ENCODE measurements at regions not wholly inside any gene's neighbourhood (a gene's known extent, or its start where the extent isn't known, plus 50 kb on each side); places are given as distances from the start of the nearest gene placed in this dataset.
"Not testable (repeated sequence)": the region's sequence is repeated elsewhere in the genome, so short reads cannot be mapped to it uniquely, and the experiment has no call there.

DNA sequence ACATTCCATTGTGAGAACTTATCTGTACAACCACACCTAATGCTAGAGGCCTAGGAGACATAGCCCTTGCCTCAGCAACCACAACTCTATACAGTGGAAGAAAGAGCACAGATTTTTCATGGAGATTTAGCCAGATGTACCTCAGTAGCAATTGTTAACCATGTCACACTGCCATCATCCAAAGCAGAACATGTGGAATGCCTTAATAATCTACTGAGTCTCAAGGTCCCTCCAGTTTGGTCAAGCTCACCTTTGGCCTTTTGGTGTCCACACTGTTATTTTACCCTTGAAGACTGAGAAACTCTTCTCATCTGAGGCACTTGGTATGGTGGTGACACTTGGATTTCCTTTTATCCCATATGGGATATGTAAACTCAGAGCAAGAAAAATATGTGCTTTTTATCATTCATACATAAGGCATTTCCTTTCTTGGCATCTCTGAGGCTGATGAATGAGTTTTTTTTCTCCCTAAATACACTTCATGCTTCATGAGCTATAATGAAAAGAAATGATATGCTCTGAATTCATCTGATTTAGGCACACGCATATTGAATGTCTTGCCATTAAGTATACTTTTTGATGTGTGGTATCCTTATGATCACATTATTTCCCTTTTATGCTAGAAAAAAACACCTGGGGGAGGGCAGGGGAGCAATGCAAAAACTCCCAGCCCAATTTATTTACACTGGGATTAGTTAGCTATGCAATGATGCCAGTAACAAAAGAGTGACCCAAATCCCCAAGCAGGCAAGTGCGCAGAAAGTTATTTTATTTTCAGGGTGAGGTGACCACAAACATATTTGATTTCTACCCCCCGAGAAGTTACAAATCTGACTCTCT, 63.3 kb upstream of the ME3 start:
- ATAC-seq, result no peak
- TF ChIP-seq, protein P1, sequence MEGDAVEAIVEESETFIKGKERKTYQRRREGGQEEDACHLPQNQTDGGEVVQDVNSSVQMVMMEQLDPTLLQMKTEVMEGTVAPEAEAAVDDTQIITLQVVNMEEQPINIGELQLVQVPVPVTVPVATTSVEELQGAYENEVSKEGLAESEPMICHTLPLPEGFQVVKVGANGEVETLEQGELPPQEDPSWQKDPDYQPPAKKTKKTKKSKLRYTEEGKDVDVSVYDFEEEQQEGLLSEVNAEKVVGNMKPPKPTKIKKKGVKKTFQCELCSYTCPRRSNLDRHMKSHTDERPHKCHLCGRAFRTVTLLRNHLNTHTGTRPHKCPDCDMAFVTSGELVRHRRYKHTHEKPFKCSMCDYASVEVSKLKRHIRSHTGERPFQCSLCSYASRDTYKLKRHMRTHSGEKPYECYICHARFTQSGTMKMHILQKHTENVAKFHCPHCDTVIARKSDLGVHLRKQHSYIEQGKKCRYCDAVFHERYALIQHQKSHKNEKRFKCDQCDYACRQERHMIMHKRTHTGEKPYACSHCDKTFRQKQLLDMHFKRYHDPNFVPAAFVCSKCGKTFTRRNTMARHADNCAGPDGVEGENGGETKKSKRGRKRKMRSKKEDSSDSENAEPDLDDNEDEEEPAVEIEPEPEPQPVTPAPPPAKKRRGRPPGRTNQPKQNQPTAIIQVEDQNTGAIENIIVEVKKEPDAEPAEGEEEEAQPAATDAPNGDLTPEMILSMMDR (IDR thresholded peaks at IDR 0.05), result no peak
- intact Hi-C loops (cut with DNase I), result no loop called here

DNA sequence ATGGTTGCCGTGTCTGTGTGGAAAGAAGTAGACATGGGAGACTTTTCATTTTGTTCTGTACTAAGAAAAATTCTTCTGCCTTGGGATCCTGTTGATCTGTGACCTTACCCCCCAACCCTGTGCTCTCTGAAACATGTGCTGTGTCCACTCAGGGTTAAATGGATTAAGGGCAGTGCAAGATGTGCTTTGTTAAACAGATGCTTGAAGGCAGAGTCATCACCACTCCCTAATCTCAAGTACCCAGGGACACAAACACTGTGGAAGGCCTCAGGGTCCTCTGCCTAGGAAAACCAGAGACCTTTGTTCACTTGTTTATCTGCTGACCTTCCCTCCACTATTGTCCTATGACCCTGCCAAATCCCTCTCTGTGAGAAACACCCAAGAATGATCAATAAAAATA, 60.3 kb upstream of the ME3 start:
- H3K4me1 ChIP-seq; H3K27ac ChIP-seq; H3K9me3 ChIP-seq; H3K27me3 ChIP-seq; H3K4me3 ChIP-seq; DNase-seq; intact Hi-C loops (cut with DNase I); H3K36me3 ChIP-seq; ATAC-seq: not testable (repeated sequence)

More for the DNA sequence above, 63.3 kb upstream of the ME3 start:
- DNase-seq, result no peak
- Histone ChIP-seq H3K27me3 (no peaks in the 10 kb centered on the region), H3K36me3 (no peaks in the 10 kb centered on the region), H3K9me3 (no peaks in the 10 kb centered on the region), H3K27ac (no peak overlapping the region), H3K4me1 (peaks cover 6 to 22% of the 10 kb centered on the region in 2 donors), H3K4me3 (no peak overlapping the region)

DNA sequence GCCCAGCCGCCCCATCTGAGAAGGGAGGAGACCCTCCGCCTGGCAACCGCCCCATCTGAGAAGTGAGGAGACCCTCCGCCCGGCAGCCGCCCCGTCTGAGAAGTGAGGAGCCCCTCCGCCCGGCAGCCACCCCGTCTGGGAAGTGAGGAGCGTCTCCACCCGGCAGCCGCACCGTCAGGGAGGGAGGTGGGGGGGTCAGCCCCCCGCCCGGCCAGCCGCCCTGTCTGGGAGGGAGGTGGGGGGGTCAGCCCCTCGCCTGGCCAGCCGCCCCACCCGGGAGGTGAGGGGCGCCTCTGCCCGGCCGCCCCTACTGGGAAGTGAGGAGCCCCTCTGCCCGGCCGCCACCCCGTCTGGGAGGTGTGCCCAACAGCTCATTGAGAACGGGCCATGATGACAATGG, 59.9 kb upstream of the ME3 start:
- H3K27ac ChIP-seq, result not testable (repeated sequence)

DNA sequence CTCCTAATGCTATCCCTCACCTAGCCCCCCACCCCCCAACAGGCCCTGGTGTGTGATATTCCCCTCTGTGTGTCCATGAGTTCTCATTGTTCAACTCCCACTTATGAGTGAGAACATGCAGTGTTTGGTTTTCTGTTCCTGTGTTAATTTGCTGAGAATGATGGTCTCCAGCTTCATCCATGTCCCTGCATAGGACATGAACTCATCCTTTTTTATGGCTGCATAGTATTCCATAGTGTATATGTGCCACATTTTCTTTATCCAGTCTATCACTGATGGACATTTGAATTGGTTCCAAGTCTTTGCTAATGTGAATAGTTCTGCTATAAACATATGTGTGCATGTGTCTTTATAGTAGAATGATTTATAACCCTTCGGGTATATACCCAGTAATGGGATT, 57.2 kb upstream of the ME3 start:
- H3K27me3 ChIP-seq; intact Hi-C loops (cut with DNase I); H3K36me3 ChIP-seq; ATAC-seq; H3K9me3 ChIP-seq; DNase-seq; H3K4me3 ChIP-seq; H3K4me1 ChIP-seq; H3K27ac ChIP-seq: not testable (repeated sequence)

More for the DNA sequence above, 59.9 kb upstream of the ME3 start:
- DNase-seq, result peak in 1 of 4 donors; percentile 67
- H3K36me3 ChIP-seq; H3K27me3 ChIP-seq; H3K9me3 ChIP-seq; intact Hi-C loops (cut with DNase I); H3K4me1 ChIP-seq; H3K4me3 ChIP-seq; ATAC-seq: not testable (repeated sequence)

DNA sequence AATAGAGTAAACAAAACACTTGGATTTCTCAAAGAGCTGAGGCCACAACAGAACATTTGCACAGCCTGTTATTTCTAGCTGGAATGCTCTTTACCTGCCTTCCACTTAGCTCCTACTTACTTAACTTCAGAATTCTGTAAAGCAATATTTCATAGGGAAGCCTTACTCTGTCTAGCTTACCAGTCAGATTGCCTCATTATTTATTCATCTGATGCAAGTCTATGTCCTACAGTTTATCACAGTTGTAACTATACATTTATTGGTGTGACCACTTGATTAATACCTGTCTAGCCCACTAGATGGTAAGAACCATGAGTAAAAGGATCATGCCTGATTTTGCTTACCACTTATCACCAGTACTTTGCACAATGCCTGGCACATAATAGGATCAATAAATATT, 56.1 kb upstream of the ME3 start:
- DNase-seq, result no peak
- TF ChIP-seq, protein P1 (IDR thresholded peaks at IDR 0.05), result no peak
- Histone ChIP-seq H3K27ac (no peak overlapping the region), H3K4me3 (no peak overlapping the region), H3K27me3 (no peaks in the 10 kb centered on the region), H3K36me3 (no peaks in the 10 kb centered on the region), H3K9me3 (peaks cover 0 to 5% of the 10 kb centered on the region in 2 donors), H3K4me1 (no peaks in the 10 kb centered on the region)
- peak; percentile 26 for ATAC-seq
- intact Hi-C loops (cut with DNase I), result no loop called here

DNA sequence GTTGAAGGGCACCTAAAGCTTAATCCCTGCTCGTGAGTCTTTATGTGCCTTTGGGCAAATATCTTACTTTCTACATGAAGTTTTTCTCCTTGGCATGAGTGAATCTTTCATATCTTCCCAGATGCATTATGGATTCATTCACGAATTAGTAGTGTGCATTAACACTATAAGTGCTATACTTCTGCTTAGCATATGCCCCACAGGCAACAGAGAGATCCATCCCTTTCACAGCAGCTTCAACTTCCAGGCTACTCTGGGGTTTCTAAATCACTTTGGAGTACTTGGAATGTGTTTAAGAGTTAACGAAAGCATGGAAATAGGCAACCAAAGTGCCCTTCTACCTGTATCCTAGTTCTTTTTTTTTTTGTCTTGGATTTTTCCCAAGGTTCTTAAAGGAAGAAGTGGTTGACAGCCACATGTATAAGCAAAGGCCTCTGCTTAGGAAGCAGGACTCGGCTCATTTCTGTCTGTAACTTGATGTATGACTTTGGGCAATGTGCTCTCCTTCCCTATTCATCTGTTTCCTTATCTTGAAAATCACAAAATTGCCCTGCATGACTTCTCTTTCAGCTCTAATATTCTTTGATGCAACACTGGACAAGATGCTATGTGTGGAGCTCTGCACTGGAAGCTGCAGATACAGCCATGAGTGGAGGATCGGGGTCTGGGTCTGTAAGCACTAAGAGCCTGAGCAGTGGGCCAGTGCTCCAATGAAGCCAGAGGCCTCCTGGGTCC, 54.5 kb upstream of the ME3 start:
- H3K36me3 ChIP-seq, result no peaks in the 10 kb centered on the region
- no peaks in the 10 kb centered on the region for H3K4me1 ChIP-seq
- DNase-seq (no peak), ATAC-seq (no peak)
- H3K27ac ChIP-seq, result no peak overlapping the region
- intact Hi-C loops (cut with DNase I), result no loop called here
- no peak overlapping the region for H3K4me3 ChIP-seq
- no peaks in the 10 kb centered on the region for H3K27me3 ChIP-seq
- peaks cover 0 to 19% of the 10 kb centered on the region in 2 donors for H3K9me3 ChIP-seq
- TF ChIP-seq, protein P1 (IDR thresholded peaks at IDR 0.05), result no peak
